IMR-90 (cell line): ENCODE measurements at regions not wholly inside any gene's neighbourhood (a gene's known extent, or its start where the extent isn't known, plus 50 kb on each side); places are given as distances from the start of the nearest gene placed in this dataset.

ENCODE experiments used
- ATAC-seq: fragments of 200-7000 bp; cut with Tn5 transposase; 2 replicates; pipeline ENCODE4 v1.9.1; 2020; ENCODE audit warnings: low read depth, mild to moderate bottlenecking, moderate library complexity
- BruUV-seq: library from RNA; stranded (reverse); fragments of 400-500 nt; replicated peaks from 2 replicates; lab custom pipeline; 2021; lab: Mats Ljungman, UMichigan
- CTCF ChIA-PET: fragments of 300-600 bp; formaldehyde crosslinking; extraction: SDS; loops from one replicate; lab custom pipeline; 2021; ENCODE audit warnings: antibody characterized with exemption; lab: Yijun Ruan, JAX
- POLR2A ChIA-PET: fragments of 300-600 bp; sonication (Branson Sonifier 250); formaldehyde crosslinking; loops from one replicate; lab custom pipeline; 2022; ENCODE audit warnings: antibody characterized with exemption; ENCODE audit not compliant: unreplicated experiment; lab: Charles Lee
- DNase-seq: peaks from one replicate; pipeline ENCODE4 v3.0.0; 2013
- H2AFZ ChIP-seq: replicated peaks from 2 replicates; pipeline ENCODE3; 2013; ENCODE audit warnings: low read length, mild to moderate bottlenecking; ENCODE audit not compliant: poor library complexity
- H2AK5ac ChIP-seq: 2 replicates; pipeline ENCODE4 v1.6.1; 2013; ENCODE audit warnings: low read depth, low read length, inconsistent platforms
- H2AK9ac ChIP-seq: replicated peaks from 2 replicates; pipeline ENCODE3; 2013; ENCODE audit warnings: mild to moderate bottlenecking, low read depth, low read length, moderate library complexity; ENCODE audit not compliant: poor library complexity
- H2BK120ac ChIP-seq: 2 replicates; pipeline ENCODE4 v1.6.1; 2013; ENCODE audit warnings: low read depth, low read length, inconsistent platforms
- H2BK15ac ChIP-seq: 3 replicates; pipeline ENCODE4 v1.6.1; 2013; ENCODE audit warnings: low read depth, low read length, inconsistent platforms
- H2BK20ac ChIP-seq: 2 replicates; pipeline ENCODE4 v1.6.1; 2013; ENCODE audit warnings: low read depth, mild to moderate bottlenecking, inconsistent platforms, low read length, moderate library complexity
- H2BK5ac ChIP-seq: 2 replicates; pipeline ENCODE4 v1.6.1; 2013; ENCODE audit warnings: mild to moderate bottlenecking, low read depth, low read length, inconsistent platforms; ENCODE audit not compliant: poor library complexity, severe bottlenecking
- H3K14ac ChIP-seq: replicated peaks from 2 replicates; pipeline ENCODE4 v1.6.1; 2013; ENCODE audit warnings: low read depth, low read length, inconsistent platforms
- H3K18ac ChIP-seq: 2 replicates; pipeline ENCODE4 v1.6.1; 2013; ENCODE audit warnings: low read depth, low read length, control low read depth
- H3K23ac ChIP-seq: 2 replicates; pipeline ENCODE4 v1.6.1; 2013; ENCODE audit warnings: low read depth, low read length, inconsistent platforms
- H3K27ac ChIP-seq: 2 replicates; pipeline ENCODE4 v1.5.1; 2013; ENCODE audit warnings: mild to moderate bottlenecking, control low read depth, low read length; ENCODE audit not compliant: insufficient read depth
- H3K27me3 ChIP-seq: 2 replicates; pipeline ENCODE4 v1.6.1; 2013; ENCODE audit warnings: low read length; ENCODE audit not compliant: control insufficient read depth, insufficient read depth
- H3K36me3 ChIP-seq: 2 replicates; pipeline ENCODE4 v1.6.1; 2013; ENCODE audit warnings: low read length, mixed read lengths; ENCODE audit not compliant: control insufficient read depth, insufficient read depth
- H3K4ac ChIP-seq: 2 replicates; pipeline ENCODE4 v1.6.1; 2013; ENCODE audit warnings: low read depth, low read length, inconsistent platforms
- H3K4me1 ChIP-seq: 2 replicates; pipeline ENCODE4 v1.6.1; 2013; ENCODE audit warnings: low read length, mixed read lengths; ENCODE audit not compliant: control insufficient read depth, insufficient read depth
- H3K4me2 ChIP-seq: 2 replicates; pipeline ENCODE4 v1.6.1; 2013; ENCODE audit warnings: low read depth, mild to moderate bottlenecking, control low read depth, low read length, moderate library complexity
- H3K4me3 ChIP-seq: 2 replicates; pipeline ENCODE4 v1.5.1; 2013; ENCODE audit warnings: low read depth, mild to moderate bottlenecking, control low read depth, low read length, moderate library complexity; ENCODE audit not compliant: insufficient read depth
- H3K56ac ChIP-seq: 2 replicates; pipeline ENCODE4 v1.6.1; 2013; ENCODE audit warnings: low read length, inconsistent platforms; ENCODE audit not compliant: insufficient read depth; ENCODE audit errors: extremely low read depth
- H3K79me1 ChIP-seq, 2 experiments: 2 replicates each; pipeline ENCODE4 v1.6.1; 2013; ENCODE audit warnings: low read length in 2 of 2, inconsistent platforms in 1 of 2, low read depth in 1 of 2
- H3K9ac ChIP-seq: 2 replicates; pipeline ENCODE4 v1.6.1; 2013; ENCODE audit warnings: low read depth, low read length, control low read depth
- H3K9me1 ChIP-seq: 2 replicates; pipeline ENCODE4 v1.6.1; 2013; ENCODE audit warnings: low read length, inconsistent platforms; ENCODE audit not compliant: insufficient read depth
- H3K9me3 ChIP-seq: 2 replicates; pipeline ENCODE4 v1.6.1; 2013; ENCODE audit warnings: low read length; ENCODE audit not compliant: control insufficient read depth, insufficient read depth
- H4K20me1 ChIP-seq: 2 replicates; pipeline ENCODE4 v1.6.1; 2013; ENCODE audit warnings: low read length, inconsistent platforms; ENCODE audit not compliant: insufficient read depth
- H4K5ac ChIP-seq: 2 replicates; pipeline ENCODE4 v1.6.1; 2013; ENCODE audit warnings: mild to moderate bottlenecking, low read depth, low read length, control low read depth
- H4K8ac ChIP-seq, 2 experiments: 2 replicates each; pipeline ENCODE4 v1.6.1; 2013; ENCODE audit warnings: low read depth in 2 of 2, low read length in 2 of 2, control low read depth in 1 of 2, inconsistent platforms in 1 of 2
- H4K91ac ChIP-seq: 2 replicates; pipeline ENCODE4 v1.6.1; 2013; ENCODE audit warnings: low read depth, low read length, inconsistent platforms; ENCODE audit not compliant: insufficient read depth
- BHLHE40 ChIP-seq: fragments of 150-350 bp; IDR thresholded peaks from 2 replicates; pipeline ENCODE4 v1.6.1; 2016; ENCODE audit warnings: mild to moderate bottlenecking, low read depth, low read length
- CEBPB ChIP-seq: IDR thresholded peaks from 2 replicates; pipeline ENCODE4 v1.6.1; 2012; ENCODE audit warnings: low read depth, low read length, improper control_type of control experiment
- CHD1 ChIP-seq: IDR thresholded peaks from 2 replicates; pipeline ENCODE4 v1.6.1; 2012; ENCODE audit warnings: low read depth, low read length, improper control_type of control experiment
- CTCF ChIP-seq: conservative IDR thresholded peaks from 2 replicates; pipeline ENCODE4 v1.5.1; 2012; ENCODE audit warnings: mild to moderate bottlenecking, low read depth, low read length, improper control_type of control experiment
- ELK1 ChIP-seq: fragments of 150-350 bp; IDR thresholded peaks from 2 replicates; pipeline ENCODE4 v1.6.1; 2016; ENCODE audit warnings: low read depth, mild to moderate bottlenecking, low read length, moderate library complexity, borderline replicate concordance
- FOS ChIP-seq: fragments of 150-350 bp; IDR thresholded peaks from 2 replicates; pipeline ENCODE4 v1.6.1; 2016; ENCODE audit warnings: low read depth, low read length
- MAFK ChIP-seq: IDR thresholded peaks from 2 replicates; pipeline ENCODE4 v1.6.1; 2012; ENCODE audit warnings: low read depth, low read length, improper control_type of control experiment
- MAZ ChIP-seq: IDR thresholded peaks from 2 replicates; pipeline ENCODE4 v1.6.1; 2012; ENCODE audit warnings: low read depth, mild to moderate bottlenecking, low read length, improper control_type of control experiment, moderate library complexity, borderline replicate concordance
- MXI1 ChIP-seq: IDR thresholded peaks from 2 replicates; pipeline ENCODE4 v1.6.1; 2012; ENCODE audit warnings: low read depth, mild to moderate bottlenecking, low read length, moderate library complexity, borderline replicate concordance
- NFE2L2 ChIP-seq: fragments of 150-350 bp; IDR thresholded peaks from 2 replicates; pipeline ENCODE4 v1.6.1; 2016; ENCODE audit warnings: low read depth, mild to moderate bottlenecking, low read length
- POLR2A ChIP-seq: IDR thresholded peaks from 2 replicates; pipeline ENCODE4 v1.6.1; 2012; ENCODE audit warnings: mild to moderate bottlenecking, low read depth, low read length
- RAD21 ChIP-seq: IDR thresholded peaks from 2 replicates; pipeline ENCODE4 v1.6.1; 2012; ENCODE audit warnings: low read length, improper control_type of control experiment
- RCOR1 ChIP-seq: IDR thresholded peaks from 2 replicates; pipeline ENCODE4 v1.6.1; 2012; ENCODE audit warnings: mild to moderate bottlenecking, low read length, improper control_type of control experiment; ENCODE audit not compliant: insufficient replicate concordance
- RFX5 ChIP-seq: IDR thresholded peaks from 2 replicates; pipeline ENCODE4 v1.8.0; 2012; ENCODE audit warnings: low read depth, mild to moderate bottlenecking, low read length, moderate library complexity
- SMC3 ChIP-seq: fragments of 150-350 bp; IDR thresholded peaks from 2 replicates; pipeline ENCODE4 v1.6.1; 2016; ENCODE audit warnings: low read depth, mild to moderate bottlenecking, antibody characterized with exemption, low read length, moderate library complexity
- USF2 ChIP-seq: fragments of 150-350 bp; IDR thresholded peaks from 2 replicates; pipeline ENCODE4 v1.6.1; 2017; ENCODE audit warnings: mild to moderate bottlenecking, antibody characterized with exemption, low read length, low read depth
- WGBS, 2 experiments: methylation state at CpG; one replicate each; pipeline versions ENCODE4 v1.1.5 to v1.1.7; 2013; ENCODE audit warnings: missing lambda C conversion rate in 2 of 2; ENCODE audit not compliant: insufficient read length in 1 of 2; ENCODE audit errors: extremely low coverage in 2 of 2; 5-methylcytosine and 5-hydroxymethylcytosine counted together
- dilution Hi-C: fragments of 300-500 bp; cut with HindIII; formaldehyde crosslinking; loops from one replicate; pipeline ENCODE4 v1.14.3; 2018; ENCODE audit warnings: low sequenced_read_pairs; ENCODE audit not compliant: unreplicated experiment
- in situ Hi-C: fragments of 300-500 bp; cut with MboI; formaldehyde crosslinking; loops from 3 replicates; pipeline ENCODE4 v1.14.3; 2019; ENCODE audit warnings: low sequenced_read_pairs, inconsistent platforms, mixed read lengths
- intact Hi-C: fragments of 100-400 bp; cut with micrococcal nuclease; formaldehyde crosslinking; loops from 2 replicates; pipeline ENCODE4 v1.10.0; 2022

- no peak overlapping the region for H2BK15ac ChIP-seq
- H3K9me3 ChIP-seq: no peaks in the 10 kb centered on the region
- H3K9ac ChIP-seq: no peak overlapping the region
- no TSS peak for BruUV-seq
- no peak overlapping the region for H2AFZ ChIP-seq
- H4K5ac ChIP-seq: no peak overlapping the region
- in situ Hi-C loops: no loop called here
- no peaks in the 10 kb centered on the region for H3K4me1 ChIP-seq
- TF ChIP-seq MAFK: no peak
- TF ChIP-seq RFX5: no peak
- TF ChIP-seq RAD21: no peak
- no peak for TF ChIP-seq CHD1
- TF ChIP-seq CEBPB: no peak
- no peak for TF ChIP-seq RCOR1
- no peak for TF ChIP-seq USF2
- no peak for TF ChIP-seq POLR2A
- TF ChIP-seq MAZ: no peak
- TF ChIP-seq FOS: no peak
- no peak for TF ChIP-seq BHLHE40
- no peak for TF ChIP-seq MXI1
- no peak for TF ChIP-seq SMC3
- no peak for TF ChIP-seq ELK1
- no peak for TF ChIP-seq CTCF
- TF ChIP-seq NFE2L2: no peak
- no peak overlapping the region for H3K27ac ChIP-seq
- H4K20me1 ChIP-seq: no peaks in the 10 kb centered on the region
- no peak overlapping the region for H3K4me3 ChIP-seq
- H4K8ac ChIP-seq: no peak overlapping the region
- no peak overlapping the region for H2BK20ac ChIP-seq
- no CpG with 5 or more reads among the region's 1 CpG for WGBS, 2 experiments
- no peak overlapping the region for H2BK120ac ChIP-seq
- no peak overlapping the region for H3K14ac ChIP-seq
- no peak overlapping the region for H3K23ac ChIP-seq
- H3K9me1 ChIP-seq: no peaks in the 10 kb centered on the region
- no peak for ATAC-seq
- ChIA-PET CTCF (interaction anchor here (0.5 kb wide), 1 partner anchor 154 kb away, joined by 4 read pairs; no protein-coding TSS in a partner anchor), POLR2A (no interaction called here)
- no peak overlapping the region for H2AK5ac ChIP-seq
- H3K36me3 ChIP-seq: no peaks in the 10 kb centered on the region
- H2BK5ac ChIP-seq: no peak overlapping the region
- intact Hi-C loops: no loop called here
- no peak overlapping the region for H3K4ac ChIP-seq
- H3K79me1 ChIP-seq: no peaks in the 10 kb centered on the region
- H3K56ac ChIP-seq: no peak overlapping the region
- no peak overlapping the region for H3K18ac ChIP-seq
- no peak overlapping the region for H3K4me2 ChIP-seq
- H3K27me3 ChIP-seq: no peaks in the 10 kb centered on the region
- no peak overlapping the region for H2AK9ac ChIP-seq
- no peak overlapping the region for H4K91ac ChIP-seq
- dilution Hi-C loops: no loop called here
- DNase-seq: no peak
Measured at GRCh38 chr5:62183727-62184126, 122.3 kb upstream of the KIF2A start.
